B cell (primary cell): ENCODE measurements at regions not wholly inside any gene's neighbourhood (a gene's known extent, or its start where the extent isn't known, plus 50 kb on each side); places are given as distances from the start of the nearest gene placed in this dataset.

Source experiments
- CTCF ChIP-seq: fragments of 200-600 bp; IDR thresholded peaks from one replicate; pipeline ENCODE4 v1.8.0; 2022; ENCODE audit warnings: antibody characterized with exemption, mild to moderate bottlenecking
- EZH2 ChIP-seq: IDR thresholded peaks from 2 replicates; pipeline ENCODE4 v1.6.1; 2012; ENCODE audit warnings: borderline replicate concordance, low read depth, mild to moderate bottlenecking, moderate library complexity, low read length; ENCODE audit not compliant: insufficient read depth, poor library complexity, severe bottlenecking

GRCh38 chr13:88726075-88726474 is 1054.9 kb downstream of the SLITRK5 start:
- TF ChIP-seq CTCF, result no peak
- no peak for TF ChIP-seq EZH2
